Cardiac fibroblast (primary cell): ENCODE measurements at regions not wholly inside any gene's neighbourhood (a gene's known extent, or its start where the extent isn't known, plus 50 kb on each side); places are given as distances from the start of the nearest gene placed in this dataset.

Source experiments
- DNase-seq, 2 donors: peaks; one replicate each; pipeline versions ENCODE4 v3.0.0 to v3.0.0-alpha.2; 2010; ENCODE audit warnings: low read depth in 2 of 2
- H3K4me3 ChIP-seq, 2 donors: replicated peaks in 1 of 2; 1 replicate in 1 of 2; 2 replicates in 1 of 2; pipeline ENCODE4 v1.5.1; 2011; ENCODE audit warnings: low read depth in 2 of 2, low read length in 2 of 2, mild to moderate bottlenecking in 2 of 2, moderate library complexity in 1 of 2
- TF ChIP-seq, protein P1 (sequence below): IDR thresholded peaks from one replicate; pipeline ENCODE4 v1.5.1; 2011; ENCODE audit warnings: low read depth, mild to moderate bottlenecking, low read length, inconsistent platforms

DNA sequence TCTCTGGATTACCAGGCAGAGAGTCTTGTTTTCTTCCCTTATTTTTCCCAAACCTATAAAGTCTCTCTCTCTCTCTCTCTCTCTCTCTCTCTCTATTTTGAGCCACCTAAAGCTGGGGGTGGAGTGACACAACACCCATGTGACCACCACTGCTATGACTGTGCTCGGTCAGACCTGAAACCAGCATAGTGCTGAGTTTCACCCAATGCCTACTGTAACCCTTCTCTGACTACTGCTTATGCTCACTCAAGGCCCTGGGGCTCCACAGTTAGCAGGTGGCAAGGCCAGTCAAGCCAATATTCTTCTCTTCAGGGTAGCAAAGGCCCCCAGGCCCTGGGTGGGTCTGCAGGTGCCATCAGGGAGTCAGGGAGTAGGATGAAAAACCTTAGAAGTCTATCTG lies 114.7 kb upstream of the ARMCX2 start:
- DNase-seq, result no peak
- H3K4me3 ChIP-seq, result no peak overlapping the region
- TF ChIP-seq, protein P1, sequence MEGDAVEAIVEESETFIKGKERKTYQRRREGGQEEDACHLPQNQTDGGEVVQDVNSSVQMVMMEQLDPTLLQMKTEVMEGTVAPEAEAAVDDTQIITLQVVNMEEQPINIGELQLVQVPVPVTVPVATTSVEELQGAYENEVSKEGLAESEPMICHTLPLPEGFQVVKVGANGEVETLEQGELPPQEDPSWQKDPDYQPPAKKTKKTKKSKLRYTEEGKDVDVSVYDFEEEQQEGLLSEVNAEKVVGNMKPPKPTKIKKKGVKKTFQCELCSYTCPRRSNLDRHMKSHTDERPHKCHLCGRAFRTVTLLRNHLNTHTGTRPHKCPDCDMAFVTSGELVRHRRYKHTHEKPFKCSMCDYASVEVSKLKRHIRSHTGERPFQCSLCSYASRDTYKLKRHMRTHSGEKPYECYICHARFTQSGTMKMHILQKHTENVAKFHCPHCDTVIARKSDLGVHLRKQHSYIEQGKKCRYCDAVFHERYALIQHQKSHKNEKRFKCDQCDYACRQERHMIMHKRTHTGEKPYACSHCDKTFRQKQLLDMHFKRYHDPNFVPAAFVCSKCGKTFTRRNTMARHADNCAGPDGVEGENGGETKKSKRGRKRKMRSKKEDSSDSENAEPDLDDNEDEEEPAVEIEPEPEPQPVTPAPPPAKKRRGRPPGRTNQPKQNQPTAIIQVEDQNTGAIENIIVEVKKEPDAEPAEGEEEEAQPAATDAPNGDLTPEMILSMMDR, result no peak

GRCh38 chrX:101764538-101764937 lies 104.9 kb upstream of the ARMCX2 start:
- H3K4me3 ChIP-seq, result no peak overlapping the region
- TF ChIP-seq, protein P1, result no peak
- peak in 1 of 2 donors; percentile 5 for DNase-seq

DNA sequence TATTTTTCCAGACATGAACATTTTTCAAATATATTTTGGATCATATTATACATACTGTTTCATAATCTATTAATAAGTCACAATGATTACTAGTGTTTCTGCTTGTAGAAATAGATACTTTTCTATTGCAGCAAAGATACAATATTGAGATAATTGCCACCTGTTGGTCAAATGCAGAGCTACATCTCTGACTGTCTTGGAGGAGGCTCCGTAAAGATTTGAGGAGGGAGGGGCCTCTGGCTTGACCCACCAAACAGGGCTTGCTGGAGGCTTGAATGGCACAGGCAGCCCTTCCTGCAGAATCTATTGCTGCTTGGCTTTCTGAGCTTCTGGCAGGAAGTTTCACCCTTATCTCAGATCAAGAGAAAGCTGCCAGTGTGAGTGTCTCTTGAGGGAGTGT lies 99.3 kb upstream of the ARMCX2 start:
- DNase-seq, result peak; percentile 46 to 52
- no peak overlapping the region for H3K4me3 ChIP-seq
- TF ChIP-seq, protein P1, result peak; percentile 25

DNA sequence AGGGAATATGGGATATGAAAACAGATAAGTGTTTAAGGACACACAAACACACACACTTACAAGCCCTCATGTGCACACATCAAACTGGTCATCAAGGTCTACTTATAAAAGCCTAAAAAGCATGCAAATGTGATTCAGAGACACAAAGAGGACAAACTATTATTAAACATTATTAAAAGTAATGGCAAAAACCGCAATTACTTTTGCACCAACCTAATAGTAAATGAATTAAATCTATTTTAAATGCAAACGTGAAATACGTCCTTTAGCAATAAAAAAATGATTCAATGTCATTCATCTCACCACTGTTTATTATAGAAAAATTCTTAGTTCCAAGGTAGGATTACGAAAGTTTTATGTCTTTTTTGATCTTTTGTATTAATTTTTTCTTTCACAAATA lies 91.1 kb upstream of the ARMCX2 start:
- TF ChIP-seq, protein P1, result no peak
- H3K4me3 ChIP-seq, result no peak overlapping the region
- no peak for DNase-seq

DNA sequence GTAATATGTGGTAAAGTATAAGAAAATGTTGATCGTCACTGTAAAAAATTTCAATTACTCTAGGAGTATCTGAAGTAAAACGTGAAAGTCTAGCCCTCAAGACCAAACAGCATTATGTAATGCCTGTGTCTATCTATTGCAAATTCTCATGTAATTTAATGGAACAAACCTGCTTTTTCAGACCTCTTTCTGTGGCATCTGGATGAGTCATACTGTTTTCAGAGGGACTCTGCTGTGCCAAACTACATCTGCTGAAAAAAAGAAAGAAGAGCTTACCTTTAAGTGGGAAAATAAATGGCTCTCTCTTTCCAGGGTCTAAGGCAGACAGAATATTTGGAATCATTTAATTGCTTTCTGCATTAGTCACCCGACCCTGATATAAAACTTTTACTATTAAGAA lies 89.8 kb upstream of the ARMCX2 start:
- TF ChIP-seq, protein P1, result no peak
- no peak overlapping the region for H3K4me3 ChIP-seq
- DNase-seq, result no peak

- DNase-seq, result peak in 1 of 2 donors; percentile 2
- no peak overlapping the region for H3K4me3 ChIP-seq
- TF ChIP-seq, protein P1, result no peak
Measured at GRCh38 chrX:101745046-101745445, 85.4 kb upstream of the ARMCX2 start.

DNA sequence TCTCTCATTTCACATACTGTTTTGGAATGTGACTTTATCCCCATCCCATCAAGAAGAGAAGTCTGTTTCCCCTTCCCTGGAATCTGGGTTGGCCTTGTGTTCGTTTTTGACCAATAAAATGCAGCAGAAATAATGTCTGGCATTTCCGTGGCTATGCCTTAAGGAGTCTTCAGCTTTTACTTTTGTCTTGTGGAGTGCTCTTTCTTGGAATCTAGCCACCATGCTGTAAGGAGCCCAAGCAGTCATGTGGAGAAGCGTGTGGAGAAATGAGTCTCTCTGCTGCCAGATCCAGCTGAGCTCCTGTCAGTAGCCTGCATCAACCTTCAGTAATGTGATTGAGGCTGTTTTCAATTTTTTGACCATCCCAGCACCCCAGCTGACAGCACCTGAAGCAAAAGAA lies 84.4 kb upstream of the ARMCX2 start:
- TF ChIP-seq, protein P1, result no peak
- DNase-seq, result peak; percentile 2 to 3
- H3K4me3 ChIP-seq, result no peak overlapping the region
